Liver (tissue), 8 donors: ENCODE measurements at regions not wholly inside any gene's neighbourhood (a gene's known extent, or its start where the extent isn't known, plus 50 kb on each side); places are given as distances from the start of the nearest gene placed in this dataset.

Experiments
- DNase-seq: peaks from one replicate; pipeline ENCODE4 v3.0.0-alpha.2; 2017; ENCODE audit warnings: low spot score
- H3K27ac ChIP-seq, 2 donors: one replicate each; pipeline ENCODE4 v1.7.0; 2013; ENCODE audit warnings: inconsistent platforms in 2 of 2, low read length in 2 of 2, control low read depth in 1 of 2, low read depth in 1 of 2, mild to moderate bottlenecking in 1 of 2
- H3K27me3 ChIP-seq, 4 donors: one replicate each; pipeline versions ENCODE4 v1.6.1 to v1.7.0; 2013; ENCODE audit warnings: low read length in 3 of 4, inconsistent platforms in 1 of 4, mild to moderate bottlenecking in 1 of 4, moderate library complexity in 1 of 4; ENCODE audit not compliant: control insufficient read depth in 4 of 4, insufficient read depth in 4 of 4
- H3K36me3 ChIP-seq, 4 donors: one replicate each; pipeline versions ENCODE4 v1.6.1 to v1.7.0; 2013; ENCODE audit warnings: low read length in 3 of 4, mild to moderate bottlenecking in 3 of 4, low read depth in 1 of 4, moderate library complexity in 1 of 4; ENCODE audit not compliant: control insufficient read depth in 4 of 4, insufficient read depth in 3 of 4
- H3K4me1 ChIP-seq, 4 donors: one replicate each; pipeline versions ENCODE4 v1.6.1 to v1.7.0; 2013; ENCODE audit warnings: low read length in 3 of 4, mild to moderate bottlenecking in 3 of 4, moderate library complexity in 1 of 4; ENCODE audit not compliant: control insufficient read depth in 4 of 4, insufficient read depth in 4 of 4
- H3K4me3 ChIP-seq, 3 donors: one replicate each; pipeline versions ENCODE4 v1.6.1 to v1.7.0; 2013; ENCODE audit warnings: low read length in 3 of 3, control low read depth in 1 of 3, low read depth in 1 of 3, mild to moderate bottlenecking in 1 of 3
- H3K9ac ChIP-seq, 2 donors: one replicate each; pipeline ENCODE4 v1.7.0; 2013; ENCODE audit warnings: low read length in 2 of 2, mild to moderate bottlenecking in 2 of 2, moderate library complexity in 2 of 2, control low read depth in 1 of 2, low read depth in 1 of 2
- H3K9me3 ChIP-seq, 4 donors: one replicate each; pipeline versions ENCODE4 v1.6.1 to v1.7.0; 2013; ENCODE audit warnings: low read length in 3 of 4; ENCODE audit not compliant: control insufficient read depth in 4 of 4
- ATF3 ChIP-seq: IDR thresholded peaks from 2 replicates; pipeline ENCODE4 v1.6.1; 2016; ENCODE audit warnings: antibody characterized with exemption
- CTCF ChIP-seq: fragments of 150-350 bp; IDR thresholded peaks from 2 replicates; pipeline ENCODE4 v1.5.1; 2017; ENCODE audit warnings: improper control_type of control experiment, low read depth, low read length; ENCODE audit not compliant: missing input control
- EGR1 ChIP-seq, 2 donors: IDR thresholded peaks; 2 replicates each; pipeline ENCODE4 v1.6.1; 2016 to 2018; ENCODE audit warnings: antibody characterized with exemption in 2 of 2, low read depth in 2 of 2
- FOXA1 ChIP-seq: IDR thresholded peaks from 2 replicates; pipeline ENCODE4 v1.6.1; 2016; ENCODE audit warnings: antibody characterized with exemption
- FOXA2 ChIP-seq: IDR thresholded peaks from 2 replicates; pipeline ENCODE4 v1.6.1; 2016; ENCODE audit warnings: antibody characterized with exemption
- GABPA ChIP-seq, 2 donors: IDR thresholded peaks in 1 of 2; conservative IDR thresholded peaks in 1 of 2; 2 replicates each; pipeline ENCODE4 v1.6.1; 2016; ENCODE audit warnings: antibody characterized with exemption in 2 of 2, mild to moderate bottlenecking in 1 of 2, moderate library complexity in 1 of 2
- HNF4A ChIP-seq, 2 donors: conservative IDR thresholded peaks; 2 replicates each; pipeline ENCODE4 v1.6.1; 2016; ENCODE audit warnings: antibody characterized with exemption in 2 of 2, mild to moderate bottlenecking in 2 of 2
- HNF4G ChIP-seq: IDR thresholded peaks from 2 replicates; pipeline ENCODE4 v1.6.1; 2016; ENCODE audit warnings: antibody characterized with exemption
- JUND ChIP-seq, 2 donors: IDR thresholded peaks; 2 replicates each; pipeline ENCODE4 v1.6.1; 2016; ENCODE audit warnings: antibody characterized with exemption in 2 of 2
- MAX ChIP-seq: IDR thresholded peaks from 2 replicates; pipeline ENCODE4 v1.6.1; 2016; ENCODE audit warnings: antibody characterized with exemption
- NR2F2 ChIP-seq: IDR thresholded peaks from 2 replicates; pipeline ENCODE4 v1.6.1; 2016; ENCODE audit warnings: antibody characterized with exemption
- RAD21 ChIP-seq, 2 donors: IDR thresholded peaks; 2 replicates each; pipeline ENCODE4 v1.6.1; 2016; ENCODE audit warnings: antibody characterized with exemption in 2 of 2, mild to moderate bottlenecking in 2 of 2
- REST ChIP-seq: IDR thresholded peaks from 2 replicates; pipeline ENCODE4 v1.6.1; 2016; ENCODE audit warnings: antibody characterized with exemption, mild to moderate bottlenecking
- RXRA ChIP-seq, 2 donors: IDR thresholded peaks; 2 replicates each; pipeline ENCODE4 v1.6.1; 2017 to 2018; ENCODE audit warnings: antibody characterized with exemption in 2 of 2, mild to moderate bottlenecking in 1 of 2
- SP1 ChIP-seq: IDR thresholded peaks from 2 replicates; pipeline ENCODE4 v1.6.1; 2018; ENCODE audit warnings: antibody characterized with exemption, mild to moderate bottlenecking
- TAF1 ChIP-seq: conservative IDR thresholded peaks from 2 replicates; pipeline ENCODE4 v1.6.1; 2016; ENCODE audit warnings: antibody characterized with exemption, mild to moderate bottlenecking
- YY1 ChIP-seq: IDR thresholded peaks from 2 replicates; pipeline ENCODE4 v1.6.1; 2016; ENCODE audit warnings: antibody characterized with exemption, mild to moderate bottlenecking
- ZBTB33 ChIP-seq: IDR thresholded peaks from 2 replicates; pipeline ENCODE4 v1.6.1; 2016; ENCODE audit warnings: antibody characterized with exemption
- WGBS: extraction: QIAGEN DNeasy Blood & Tissue Kit; methylation state at CpG from one replicate; pipeline ENCODE4 v1.1.7; 2013; 5-methylcytosine and 5-hydroxymethylcytosine counted together
- donor health status: healthy.
- donor health status: healthy.
- donor health status: healthy.
- donor health status: healthy.
- donor health status: healthy.

- TF ChIP-seq SP1 (no peak), HNF4G (no peak), GABPA (IDR thresholded peaks at IDR 0.05 in 1 of 2, conservative IDR thresholded peaks at IDR 0.05 in 1 of 2) (no peak), EGR1 (IDR thresholded peaks at IDR 0.05; ENCODE audit: low read depth in 2 of 2) (no peak), NR2F2 (no peak), YY1 (no peak)
Observed at GRCh38 chr6:140253096-140253495, 878.6 kb upstream of the CITED2 start (continued).

- Histone ChIP-seq H3K27ac (no peak overlapping the region), H3K36me3 (no peaks in the 10 kb centered on the region), H3K9me3 (no peaks in the 10 kb centered on the region), H3K9ac (no peak overlapping the region), H3K4me3 (no peak overlapping the region), H3K4me1 (no peaks in the 10 kb centered on the region), H3K27me3 (no peaks in the 10 kb centered on the region)
- TF ChIP-seq RXRA (IDR thresholded peaks at IDR 0.05) (no peak), HNF4G (no peak)
- 87% methylated on average over 2 of the region's 2 CpGs for WGBS
- no peak for DNase-seq
Observed at GRCh38 chr6:140252099-140252498, 877.7 kb upstream of the CITED2 start.

GRCh38 chr6:140245296-140246040 lies 871.0 kb upstream of the CITED2 start:
- Histone ChIP-seq H3K27me3 (no peaks in the 10 kb centered on the region), H3K36me3 (no peaks in the 10 kb centered on the region), H3K4me3 (no peak overlapping the region), H3K9ac (no peak overlapping the region), H3K27ac (no peak overlapping the region), H3K4me1 (no peaks in the 10 kb centered on the region), H3K9me3 (no peaks in the 10 kb centered on the region)
- no peak for DNase-seq
- whole genome bisulfite sequencing: 68% methylated on average over 8 of the region's 8 CpGs
- TF ChIP-seq ATF3 (no peak), FOXA2 (peak; percentile 24)

GRCh38 chr6:140237251-140237650 lies 862.8 kb upstream of the CITED2 start:
- H3K9me3 ChIP-seq: no peaks in the 10 kb centered on the region
- H3K4me3 ChIP-seq: no peak overlapping the region
- H3K27me3 ChIP-seq: no peaks in the 10 kb centered on the region
- H3K27ac ChIP-seq: no peak overlapping the region
- no peaks in the 10 kb centered on the region for H3K36me3 ChIP-seq
- DNase-seq: no peak
- no peak overlapping the region for H3K9ac ChIP-seq
- WGBS: 86% methylated on average over 3 of the region's 3 CpGs
- no peaks in the 10 kb centered on the region for H3K4me1 ChIP-seq
- TF ChIP-seq ZBTB33 (no peak), ATF3 (no peak), FOXA1 (no peak), GABPA (IDR thresholded peaks at IDR 0.05 in 1 of 2, conservative IDR thresholded peaks at IDR 0.05 in 1 of 2) (no peak), HNF4A (conservative IDR thresholded peaks at IDR 0.05) (no peak), CTCF (no peak), REST (no peak), RAD21 (IDR thresholded peaks at IDR 0.05) (no peak), TAF1 (no peak), HNF4G (no peak), NR2F2 (no peak), RXRA (IDR thresholded peaks at IDR 0.05) (no peak), SP1 (no peak), YY1 (no peak), MAX (no peak), EGR1 (IDR thresholded peaks at IDR 0.05; ENCODE audit: low read depth in 2 of 2) (no peak), FOXA2 (no peak), JUND (IDR thresholded peaks at IDR 0.05) (no peak)
